HepG2 (cell line): ENCODE measurements at regions not wholly inside any gene's neighbourhood (a gene's known extent, or its start where the extent isn't known, plus 50 kb on each side); places are given as distances from the start of the nearest gene placed in this dataset.

Source experiments
- ATF1 ChIP-seq: IDR thresholded peaks from 2 replicates; pipeline ENCODE4 v1.6.1; 2016; ENCODE audit warnings: mild to moderate bottlenecking, control low read depth
- CHD2 ChIP-seq: IDR thresholded peaks from 2 replicates; pipeline ENCODE4 v1.6.1; 2011; ENCODE audit warnings: low read depth, low read length, improper control_type of control experiment
- HDAC1 ChIP-seq: sonication (generic); formaldehyde crosslinking; IDR thresholded peaks from 2 replicates; pipeline ENCODE4 v1.5.1; 2020; ENCODE audit warnings: mild to moderate bottlenecking, missing genetic modification reagents
- KDM5A ChIP-seq: fragments of 200-600 bp; sonication (generic); IDR thresholded peaks from 2 replicates; pipeline ENCODE4 v1.7.0; 2018; ENCODE audit warnings: antibody characterized with exemption, mild to moderate bottlenecking, low read length, borderline replicate concordance
- KLF6 ChIP-seq: IDR thresholded peaks from 2 replicates; pipeline ENCODE4 v1.8.0; 2016; ENCODE audit warnings: missing biosample characterization, missing genetic modification reagents
- NR2F1 ChIP-seq, 2 experiments: fragments of 450-650 bp in 1 of 2; formaldehyde crosslinking in 1 of 2; IDR thresholded peaks; 2 replicates each; pipeline versions ENCODE4 v1.5.0 to v1.6.1; 2016 to 2020; ENCODE audit warnings: mild to moderate bottlenecking in 1 of 2, missing compliant biosample characterization in 1 of 2, missing genetic modification reagents in 1 of 2, moderate library complexity in 1 of 2
- NR2F6 ChIP-seq, 2 experiments: IDR thresholded peaks; 2 replicates each; pipeline ENCODE4 v1.6.1; 2016; ENCODE audit warnings: antibody characterized with exemption in 1 of 2, mild to moderate bottlenecking in 1 of 2
- PITX1 ChIP-seq: sonication (generic); formaldehyde crosslinking; IDR thresholded peaks from 2 replicates; pipeline ENCODE4 v1.5.1; 2020; ENCODE audit warnings: mild to moderate bottlenecking, missing genetic modification reagents
- SP5 ChIP-seq: IDR thresholded peaks from 2 replicates; pipeline ENCODE4 v1.6.1; 2016; ENCODE audit warnings: low read depth, borderline replicate concordance
- ZBTB42 ChIP-seq: sonication (generic); formaldehyde crosslinking; IDR thresholded peaks from 2 replicates; pipeline ENCODE4 v1.5.0; 2020; ENCODE audit warnings: mild to moderate bottlenecking, missing genetic modification reagents
- ZFP90 ChIP-seq: sonication (generic); formaldehyde crosslinking; IDR thresholded peaks from 2 replicates; pipeline ENCODE4 v1.8.0; 2022; ENCODE audit warnings: missing genetic modification reagents, mild to moderate bottlenecking, inconsistent platforms, borderline replicate concordance
- ZNF234 ChIP-seq: sonication (generic); formaldehyde crosslinking; conservative IDR thresholded peaks from 2 replicates; pipeline ENCODE4 v1.5.1; 2020; ENCODE audit warnings: mild to moderate bottlenecking, missing genetic modification reagents
- ZNF264 ChIP-seq: sonication (generic); formaldehyde crosslinking; IDR thresholded peaks from 2 replicates; pipeline ENCODE4 v1.4.0; 2020; ENCODE audit warnings: missing genetic modification reagents
- ZNF430 ChIP-seq: sonication (generic); formaldehyde crosslinking; IDR thresholded peaks from 2 replicates; pipeline ENCODE4 v1.9.0; 2021; ENCODE audit warnings: mild to moderate bottlenecking, missing genetic modification reagents
- ZNF432 ChIP-seq: sonication (generic); formaldehyde crosslinking; IDR thresholded peaks from 2 replicates; pipeline ENCODE4 v1.5.0; 2020; ENCODE audit warnings: missing genetic modification reagents, mild to moderate bottlenecking, borderline replicate concordance
- ZNF484 ChIP-seq: sonication (generic); formaldehyde crosslinking; IDR thresholded peaks from 2 replicates; pipeline ENCODE4 v1.5.1; 2020; ENCODE audit warnings: mild to moderate bottlenecking, low read depth, missing genetic modification reagents, borderline replicate concordance
- ZNF510 ChIP-seq: sonication (generic); formaldehyde crosslinking; IDR thresholded peaks from 2 replicates; pipeline ENCODE4 v1.4.0; 2020; ENCODE audit warnings: low read depth, mild to moderate bottlenecking, missing genetic modification reagents
- ZNF83 ChIP-seq: sonication (generic); formaldehyde crosslinking; IDR thresholded peaks from 2 replicates; pipeline ENCODE4 v1.4.0; 2020; ENCODE audit warnings: missing genetic modification reagents, mild to moderate bottlenecking, borderline replicate concordance
- ZSCAN9 ChIP-seq: IDR thresholded peaks from 2 replicates; pipeline ENCODE4 v1.6.1; 2016; ENCODE audit warnings: borderline replicate concordance
- TF ChIP-seq, protein P1 (sequence below): sonication (generic); formaldehyde crosslinking; IDR thresholded peaks from 2 replicates; pipeline ENCODE4 v1.9.0; 2021; ENCODE audit warnings: missing genetic modification reagents, mild to moderate bottlenecking, borderline replicate concordance
- TF ChIP-seq, protein P2 (sequence below): sonication (generic); formaldehyde crosslinking; IDR thresholded peaks from 2 replicates; pipeline ENCODE4 v1.4.0; 2020; ENCODE audit warnings: missing genetic modification reagents
- TF ChIP-seq, protein P3 (sequence below): conservative IDR thresholded peaks from 2 replicates; pipeline ENCODE4 v1.6.1; 2018; ENCODE audit warnings: missing genetic modification reagents
- TF ChIP-seq, protein P4 (sequence below): sonication (generic); formaldehyde crosslinking; IDR thresholded peaks from 2 replicates; pipeline ENCODE4 v1.4.0; 2020; ENCODE audit warnings: mild to moderate bottlenecking, missing genetic modification reagents

DNA sequence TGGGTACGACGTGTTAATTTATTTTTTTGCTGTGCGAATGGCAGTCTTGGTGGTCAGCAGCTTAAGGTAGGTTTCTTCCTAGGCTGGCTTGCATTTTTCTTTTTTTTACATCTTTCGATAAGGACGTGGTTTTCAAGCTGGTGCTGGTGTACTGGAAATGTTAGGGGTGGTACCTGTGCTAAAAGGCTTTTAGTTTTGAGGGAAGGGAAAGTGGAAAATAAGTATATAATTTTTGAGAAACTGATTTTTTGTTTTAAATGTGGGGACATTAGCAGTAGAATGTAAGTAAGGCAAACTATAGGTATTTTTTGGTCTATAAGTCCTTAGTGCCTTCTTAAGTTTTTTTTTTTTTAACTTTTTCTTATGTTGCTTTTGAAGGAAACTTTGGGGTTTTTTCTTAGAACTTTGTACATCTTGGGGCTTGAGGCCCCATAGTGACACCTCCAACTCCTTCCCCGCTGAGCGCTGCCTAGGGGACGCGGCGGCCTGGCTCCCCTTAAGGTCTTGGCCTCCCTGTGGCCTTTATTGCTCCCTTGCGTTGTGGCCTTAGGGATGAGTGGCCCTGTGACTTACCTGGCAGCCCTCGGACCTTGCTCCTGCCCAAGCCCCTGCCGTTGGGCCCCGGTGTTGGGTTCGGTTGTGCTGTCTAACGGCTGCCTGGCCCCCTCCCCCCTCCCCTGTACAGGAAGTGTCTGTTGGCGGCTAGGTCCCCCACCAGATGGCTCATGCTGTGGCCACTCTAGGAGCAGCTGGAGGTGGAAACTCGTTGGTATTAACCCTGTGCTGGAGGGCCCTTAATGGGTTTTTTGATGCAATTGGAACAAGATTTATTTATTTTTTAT, 88.0 kb upstream of the RPRML start (continued):
- TF ChIP-seq ZNF430 (CRISPR knock-in tag) (peak; percentile 80), PITX1 (CRISPR knock-in tag) (peak; percentile 95), ZNF484 (no peak; the same call in 1 of the 2 replicates), ZNF83 (peak; percentile 95; the same call in 1 of the 2 replicates), ZNF510 (peak; percentile 97), ZFP90 (peak; percentile 90; the same call in 1 of the 2 replicates), CHD2 (peak; percentile 73), ZBTB42 (CRISPR knock-in tag) (0 out of 2 replicates have a peak, but pooled peaks have one; percentile 45), ZNF264 (peak; percentile 86), KDM5A (peak; percentile 64; the same call in 1 of the 2 replicates), SP5 (CRISPR knock-in tag) (0 out of 2 replicates have a peak, but pooled peaks have one; percentile 0), KLF6 (CRISPR knock-in tag) (peak; percentile 92), HDAC1 (CRISPR knock-in tag) (peak; percentile 98), NR2F6 (IDR thresholded peaks at IDR 0.05) (peak; percentile 37; the same call in 1 of the 2 replicates), NR2F6 (CRISPR knock-in tag; IDR thresholded peaks at IDR 0.05) (peak; percentile 83), ZNF234 (no peak), ATF1 (no peak; the same call in 1 of the 2 replicates), NR2F1 (CRISPR knock-in tag; IDR thresholded peaks at IDR 0.05) (peak; percentile 32 to 44; a peak in 2 of 4 replicates), ZNF432 (CRISPR knock-in tag) (no peak), ZSCAN9 (CRISPR knock-in tag) (peak; percentile 54)
- TF ChIP-seq, protein P1, sequence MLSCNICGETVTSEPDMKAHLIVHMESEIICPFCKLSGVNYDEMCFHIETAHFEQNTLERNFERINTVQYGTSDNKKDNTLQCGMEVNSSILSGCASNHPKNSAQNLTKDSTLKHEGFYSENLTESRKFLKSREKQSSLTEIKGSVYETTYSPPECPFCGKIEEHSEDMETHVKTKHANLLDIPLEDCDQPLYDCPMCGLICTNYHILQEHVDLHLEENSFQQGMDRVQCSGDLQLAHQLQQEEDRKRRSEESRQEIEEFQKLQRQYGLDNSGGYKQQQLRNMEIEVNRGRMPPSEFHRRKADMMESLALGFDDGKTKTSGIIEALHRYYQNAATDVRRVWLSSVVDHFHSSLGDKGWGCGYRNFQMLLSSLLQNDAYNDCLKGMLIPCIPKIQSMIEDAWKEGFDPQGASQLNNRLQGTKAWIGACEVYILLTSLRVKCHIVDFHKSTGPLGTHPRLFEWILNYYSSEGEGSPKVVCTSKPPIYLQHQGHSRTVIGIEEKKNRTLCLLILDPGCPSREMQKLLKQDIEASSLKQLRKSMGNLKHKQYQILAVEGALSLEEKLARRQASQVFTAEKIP (CRISPR knock-in tag) = no peak
- TF ChIP-seq, protein P2, sequence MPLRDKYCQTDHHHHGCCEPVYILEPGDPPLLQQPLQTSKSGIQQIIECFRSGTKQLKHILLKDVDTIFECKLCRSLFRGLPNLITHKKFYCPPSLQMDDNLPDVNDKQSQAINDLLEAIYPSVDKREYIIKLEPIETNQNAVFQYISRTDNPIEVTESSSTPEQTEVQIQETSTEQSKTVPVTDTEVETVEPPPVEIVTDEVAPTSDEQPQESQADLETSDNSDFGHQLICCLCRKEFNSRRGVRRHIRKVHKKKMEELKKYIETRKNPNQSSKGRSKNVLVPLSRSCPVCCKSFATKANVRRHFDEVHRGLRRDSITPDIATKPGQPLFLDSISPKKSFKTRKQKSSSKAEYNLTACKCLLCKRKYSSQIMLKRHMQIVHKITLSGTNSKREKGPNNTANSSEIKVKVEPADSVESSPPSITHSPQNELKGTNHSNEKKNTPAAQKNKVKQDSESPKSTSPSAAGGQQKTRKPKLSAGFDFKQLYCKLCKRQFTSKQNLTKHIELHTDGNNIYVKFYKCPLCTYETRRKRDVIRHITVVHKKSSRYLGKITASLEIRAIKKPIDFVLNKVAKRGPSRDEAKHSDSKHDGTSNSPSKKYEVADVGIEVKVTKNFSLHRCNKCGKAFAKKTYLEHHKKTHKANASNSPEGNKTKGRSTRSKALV (CRISPR knock-in tag) = peak; percentile 84
- TF ChIP-seq, protein P3, sequence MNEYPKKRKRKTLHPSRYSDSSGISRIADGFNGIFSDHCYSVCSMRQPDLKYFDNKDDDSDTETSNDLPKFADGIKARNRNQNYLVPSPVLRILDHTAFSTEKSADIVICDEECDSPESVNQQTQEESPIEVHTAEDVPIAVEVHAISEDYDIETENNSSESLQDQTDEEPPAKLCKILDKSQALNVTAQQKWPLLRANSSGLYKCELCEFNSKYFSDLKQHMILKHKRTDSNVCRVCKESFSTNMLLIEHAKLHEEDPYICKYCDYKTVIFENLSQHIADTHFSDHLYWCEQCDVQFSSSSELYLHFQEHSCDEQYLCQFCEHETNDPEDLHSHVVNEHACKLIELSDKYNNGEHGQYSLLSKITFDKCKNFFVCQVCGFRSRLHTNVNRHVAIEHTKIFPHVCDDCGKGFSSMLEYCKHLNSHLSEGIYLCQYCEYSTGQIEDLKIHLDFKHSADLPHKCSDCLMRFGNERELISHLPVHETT = peak; percentile 99
- TF ChIP-seq, protein P4, sequence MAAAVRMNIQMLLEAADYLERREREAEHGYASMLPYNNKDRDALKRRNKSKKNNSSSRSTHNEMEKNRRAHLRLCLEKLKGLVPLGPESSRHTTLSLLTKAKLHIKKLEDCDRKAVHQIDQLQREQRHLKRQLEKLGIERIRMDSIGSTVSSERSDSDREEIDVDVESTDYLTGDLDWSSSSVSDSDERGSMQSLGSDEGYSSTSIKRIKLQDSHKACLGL (CRISPR knock-in tag) = peak; percentile 83
